Fibroblast of skin of abdomen (primary cell): ENCODE measurements at regions not wholly inside any gene's neighbourhood (a gene's known extent, or its start where the extent isn't known, plus 50 kb on each side); places are given as distances from the start of the nearest gene placed in this dataset.
A peak's percentile ranks its signal among the peaks of the same experiment; 100 is the strongest.

ENCODE experiments used
- DNase-seq: peaks from one replicate; pipeline ENCODE4 v3.0.0-alpha.2; 2013

GRCh38 chr2:223529696-223530095 is 72.5 kb downstream of the SCG2 start:
- peak; percentile 77 for DNase-seq

DNA sequence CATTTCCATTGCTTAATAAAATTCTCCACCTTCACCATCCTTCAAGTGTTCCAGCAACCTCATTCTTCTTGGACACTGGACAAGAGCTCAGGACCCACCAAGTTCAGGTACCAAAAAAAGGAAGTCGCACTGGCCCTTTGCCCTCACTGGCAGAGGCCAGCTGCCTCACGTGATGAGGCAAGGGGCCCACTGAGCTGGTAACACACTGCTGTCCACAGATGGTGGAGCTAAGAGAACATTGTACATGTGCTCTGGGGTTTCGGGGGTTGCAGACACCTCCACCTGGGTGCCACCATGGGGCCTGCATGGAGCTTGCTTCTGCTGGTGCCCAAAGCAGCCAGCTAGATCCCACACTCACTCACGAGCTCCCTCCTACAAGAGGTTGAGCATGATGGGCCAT is 71.3 kb downstream of the SCG2 start:
- DNase-seq: no peak

DNA sequence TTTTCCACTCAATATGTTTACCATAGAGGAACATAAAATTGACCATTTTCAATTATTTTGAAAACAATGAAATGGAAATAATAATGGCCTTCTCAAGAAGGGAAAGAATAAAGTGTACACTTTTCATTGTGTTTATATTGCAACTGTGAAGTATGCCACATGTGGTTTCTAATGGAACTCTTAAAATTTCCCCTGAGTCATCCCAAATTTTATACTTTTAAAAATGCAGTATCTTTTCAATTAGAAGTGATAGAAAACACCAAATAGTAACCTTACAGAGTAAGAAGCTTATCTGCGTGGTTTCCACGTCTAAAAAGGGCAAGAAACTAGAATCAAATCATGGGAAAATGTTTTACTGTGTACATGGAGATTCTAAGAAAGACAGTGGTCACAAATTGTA is 70.0 kb downstream of the SCG2 start:
- peak; percentile 46 for DNase-seq

- DNase-seq: no peak
These were observed 69.4 kb downstream of the SCG2 start for GRCh38 chr2:223532712-223533111.

- no peak for DNase-seq
These were observed 65.6 kb downstream of the SCG2 start for GRCh38 chr2:223536546-223536945.

DNA sequence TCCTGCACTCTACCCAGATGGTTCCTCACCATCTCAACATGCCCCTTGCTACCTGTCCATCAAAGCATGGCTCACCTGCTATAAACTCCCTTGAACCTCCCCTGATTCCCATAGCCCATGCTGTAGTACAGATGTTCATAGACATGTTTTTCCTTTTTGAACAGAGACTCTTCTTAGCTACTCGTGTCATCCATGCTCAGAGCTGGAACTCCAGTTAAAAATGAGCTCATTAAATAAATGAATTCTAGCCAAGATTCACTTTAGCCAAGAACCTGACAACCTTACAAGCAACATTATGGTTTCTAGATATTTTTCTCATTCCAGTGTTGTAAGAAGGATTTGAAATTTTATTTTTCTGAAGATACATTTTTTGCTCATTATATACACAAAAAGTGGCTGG is 65.0 kb downstream of the SCG2 start:
- DNase-seq: no peak

DNA sequence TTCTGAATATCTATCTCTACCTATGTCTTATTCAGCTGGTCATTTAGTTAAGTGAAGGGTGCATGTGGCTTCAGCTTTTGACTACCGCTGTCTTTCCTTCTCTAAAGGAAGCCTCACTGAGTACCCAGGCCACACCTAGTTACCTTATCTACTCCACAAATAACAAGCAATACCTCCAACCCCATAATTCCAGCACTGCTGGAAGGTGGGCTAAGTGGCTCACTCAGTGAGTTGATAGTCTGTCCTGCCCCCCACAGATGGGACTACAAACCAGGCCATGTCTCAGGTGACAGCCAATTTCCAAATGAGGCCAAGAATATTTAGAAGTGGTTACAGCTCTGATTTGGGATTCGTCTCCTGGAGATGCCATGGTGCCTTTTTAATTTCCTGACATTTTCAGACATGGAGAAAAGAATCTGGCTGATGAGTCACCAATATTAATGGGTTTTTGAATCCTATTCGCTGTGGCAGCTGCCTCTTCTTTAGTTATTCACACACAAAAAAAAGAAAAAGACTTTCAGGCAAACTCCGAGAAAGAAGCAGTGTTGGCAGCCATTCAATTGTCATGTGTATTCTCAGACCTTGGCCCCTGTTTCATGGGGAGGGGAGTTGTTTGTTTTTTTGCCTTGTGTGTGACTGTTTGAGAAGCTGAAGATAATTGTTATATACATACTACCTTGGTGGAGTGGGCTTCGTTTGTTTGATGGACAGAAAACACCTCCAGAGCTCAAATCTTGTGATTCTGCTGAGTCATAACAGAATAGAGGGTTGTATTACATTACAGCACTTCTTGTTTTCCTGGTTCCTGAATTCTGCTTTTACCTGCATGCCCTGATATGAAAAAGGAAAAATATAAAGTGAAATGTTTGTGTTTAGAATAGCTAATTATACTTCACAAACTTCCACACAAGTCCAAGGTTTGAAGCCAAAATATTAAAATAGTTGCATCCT is 64.2 kb downstream of the SCG2 start:
- peak; percentile 66 for DNase-seq

DNA sequence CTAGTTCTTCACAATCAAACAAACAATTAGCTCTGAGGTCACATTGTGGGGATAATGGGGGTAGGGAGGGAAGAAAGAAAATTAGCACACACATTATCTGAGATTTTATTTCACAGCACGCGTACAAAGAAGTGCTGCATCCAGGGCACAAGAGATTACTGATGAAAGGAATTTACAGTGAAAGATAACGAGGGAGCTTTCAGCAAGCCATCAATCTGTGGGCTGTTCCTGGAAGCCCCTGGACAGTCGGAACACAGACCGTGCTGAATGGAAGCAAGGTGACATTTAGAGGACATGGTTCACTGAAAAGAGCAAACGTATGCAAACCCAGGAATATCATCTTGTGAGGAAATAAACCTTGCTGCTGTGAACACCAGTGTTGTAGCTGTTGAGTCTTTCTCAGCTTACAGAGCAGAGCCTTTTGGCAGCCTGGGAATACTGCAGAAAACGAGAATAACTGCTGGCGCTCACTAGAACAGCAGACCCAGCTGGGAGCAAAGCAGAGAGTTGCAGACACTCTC is 63.2 kb downstream of the SCG2 start:
- DNase-seq: no peak

DNA sequence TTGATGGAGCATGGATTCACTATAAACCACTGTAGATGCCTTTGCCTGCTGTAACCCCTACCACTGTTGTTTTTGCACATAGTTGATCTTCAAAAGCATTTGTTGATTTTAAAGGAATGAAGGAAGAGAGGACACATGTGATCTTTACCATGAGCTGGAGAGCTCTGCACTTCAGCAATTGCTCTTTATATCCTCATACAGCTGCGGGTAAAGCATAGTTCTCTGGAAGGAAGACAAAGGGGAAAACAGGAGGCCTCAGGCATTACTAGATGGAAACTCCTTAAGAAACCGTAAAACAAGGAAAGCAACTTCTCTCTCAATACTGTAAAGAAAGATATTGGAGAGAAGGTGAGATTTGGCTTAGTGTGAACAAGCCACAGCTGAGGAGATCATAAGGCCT is 60.6 kb downstream of the SCG2 start:
- no peak for DNase-seq

DNA sequence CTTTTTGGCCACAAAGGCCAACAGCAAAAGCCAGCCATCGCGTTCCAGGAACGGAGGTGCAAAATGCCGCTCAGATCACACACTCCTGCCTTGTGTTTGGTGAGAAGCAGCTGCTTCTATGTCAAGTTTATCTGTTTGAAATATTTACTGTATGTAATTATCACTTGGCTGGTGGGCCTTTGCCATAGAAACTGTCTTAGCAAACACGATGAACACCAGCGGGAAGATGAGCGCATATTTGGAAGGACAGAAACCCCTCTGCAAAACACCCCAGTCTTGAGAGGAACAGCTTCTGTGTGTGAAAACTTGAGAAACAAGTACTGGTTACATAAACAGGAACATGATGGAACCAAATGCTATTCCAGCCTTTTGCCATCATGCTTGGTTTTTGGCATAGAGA is 59.7 kb downstream of the SCG2 start:
- no peak for DNase-seq

DNA sequence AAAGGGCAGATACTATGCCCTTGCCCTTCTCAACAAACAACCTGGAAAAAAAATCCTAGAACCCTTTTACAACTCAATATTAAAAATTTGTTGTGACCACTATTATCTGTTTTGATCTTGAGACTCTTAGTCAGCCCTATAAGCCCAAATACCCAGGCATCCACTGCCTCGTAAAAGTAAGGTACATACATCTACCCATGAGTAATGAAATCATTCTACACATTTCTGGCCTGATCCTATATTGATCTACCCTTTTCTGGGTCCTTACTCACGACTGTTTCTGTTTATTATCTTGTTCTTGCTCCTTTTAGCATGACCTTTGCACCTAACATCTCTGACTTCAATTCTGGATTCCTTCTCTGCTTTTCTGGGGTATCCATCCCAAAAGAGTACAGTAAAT is 56.8 kb downstream of the SCG2 start:
- DNase-seq: no peak

GRCh38 chr2:223545830-223546229 is 56.3 kb downstream of the SCG2 start:
- no peak for DNase-seq
